GM12872 (cell line): ENCODE measurements at regions not wholly inside any gene's neighbourhood (a gene's known extent, or its start where the extent isn't known, plus 50 kb on each side); places are given as distances from the start of the nearest gene placed in this dataset.

Experiments used
- TF ChIP-seq, protein P1 (sequence below): IDR thresholded peaks from 3 replicates; pipeline ENCODE4 v1.5.1; 2011; ENCODE audit warnings: low read depth, mild to moderate bottlenecking, low read length, moderate library complexity; ENCODE audit not compliant: insufficient read depth

DNA sequence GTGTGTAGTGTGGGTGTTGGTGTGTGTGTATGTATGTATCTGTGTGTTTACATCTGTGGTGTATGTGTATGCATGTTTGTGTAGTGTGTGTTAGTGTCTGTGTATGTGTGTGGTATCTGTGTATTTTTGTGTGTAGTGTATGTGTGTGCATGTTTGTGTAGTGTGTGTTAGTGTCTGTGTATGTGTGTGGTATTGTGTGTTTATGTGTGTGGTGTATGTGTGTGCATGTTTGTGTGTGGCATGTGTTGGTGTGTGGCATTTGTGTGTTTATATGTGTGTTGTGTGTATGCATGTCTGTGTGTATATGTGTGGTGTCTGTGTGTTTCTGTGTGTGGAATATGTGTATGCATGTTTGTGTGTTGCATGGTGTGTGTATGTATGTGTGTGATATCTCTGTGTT is 96.4 kb downstream of the CMPK2 start:
- TF ChIP-seq, protein P1, sequence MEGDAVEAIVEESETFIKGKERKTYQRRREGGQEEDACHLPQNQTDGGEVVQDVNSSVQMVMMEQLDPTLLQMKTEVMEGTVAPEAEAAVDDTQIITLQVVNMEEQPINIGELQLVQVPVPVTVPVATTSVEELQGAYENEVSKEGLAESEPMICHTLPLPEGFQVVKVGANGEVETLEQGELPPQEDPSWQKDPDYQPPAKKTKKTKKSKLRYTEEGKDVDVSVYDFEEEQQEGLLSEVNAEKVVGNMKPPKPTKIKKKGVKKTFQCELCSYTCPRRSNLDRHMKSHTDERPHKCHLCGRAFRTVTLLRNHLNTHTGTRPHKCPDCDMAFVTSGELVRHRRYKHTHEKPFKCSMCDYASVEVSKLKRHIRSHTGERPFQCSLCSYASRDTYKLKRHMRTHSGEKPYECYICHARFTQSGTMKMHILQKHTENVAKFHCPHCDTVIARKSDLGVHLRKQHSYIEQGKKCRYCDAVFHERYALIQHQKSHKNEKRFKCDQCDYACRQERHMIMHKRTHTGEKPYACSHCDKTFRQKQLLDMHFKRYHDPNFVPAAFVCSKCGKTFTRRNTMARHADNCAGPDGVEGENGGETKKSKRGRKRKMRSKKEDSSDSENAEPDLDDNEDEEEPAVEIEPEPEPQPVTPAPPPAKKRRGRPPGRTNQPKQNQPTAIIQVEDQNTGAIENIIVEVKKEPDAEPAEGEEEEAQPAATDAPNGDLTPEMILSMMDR, result no peak

DNA sequence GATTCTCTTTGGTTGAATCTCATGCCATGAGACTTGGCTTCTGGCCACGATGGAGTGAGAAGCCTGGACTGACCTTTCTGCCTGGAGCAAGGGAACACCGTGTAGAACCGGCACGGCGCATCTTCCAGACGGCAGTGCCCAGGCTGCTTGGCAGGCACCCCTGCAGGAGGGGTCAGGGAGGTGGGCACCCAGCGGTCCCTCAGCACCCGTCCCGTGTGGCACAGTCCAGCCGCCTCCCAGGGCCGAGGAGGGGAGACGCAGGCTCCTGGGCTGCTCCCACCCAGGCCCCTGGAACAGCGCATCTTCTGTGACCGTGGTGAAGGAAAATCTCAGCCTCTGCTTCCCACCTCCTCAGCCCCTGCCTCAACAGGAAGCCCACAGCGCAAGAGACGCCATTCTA is 95.7 kb downstream of the CMPK2 start:
- TF ChIP-seq, protein P1, result no peak

DNA sequence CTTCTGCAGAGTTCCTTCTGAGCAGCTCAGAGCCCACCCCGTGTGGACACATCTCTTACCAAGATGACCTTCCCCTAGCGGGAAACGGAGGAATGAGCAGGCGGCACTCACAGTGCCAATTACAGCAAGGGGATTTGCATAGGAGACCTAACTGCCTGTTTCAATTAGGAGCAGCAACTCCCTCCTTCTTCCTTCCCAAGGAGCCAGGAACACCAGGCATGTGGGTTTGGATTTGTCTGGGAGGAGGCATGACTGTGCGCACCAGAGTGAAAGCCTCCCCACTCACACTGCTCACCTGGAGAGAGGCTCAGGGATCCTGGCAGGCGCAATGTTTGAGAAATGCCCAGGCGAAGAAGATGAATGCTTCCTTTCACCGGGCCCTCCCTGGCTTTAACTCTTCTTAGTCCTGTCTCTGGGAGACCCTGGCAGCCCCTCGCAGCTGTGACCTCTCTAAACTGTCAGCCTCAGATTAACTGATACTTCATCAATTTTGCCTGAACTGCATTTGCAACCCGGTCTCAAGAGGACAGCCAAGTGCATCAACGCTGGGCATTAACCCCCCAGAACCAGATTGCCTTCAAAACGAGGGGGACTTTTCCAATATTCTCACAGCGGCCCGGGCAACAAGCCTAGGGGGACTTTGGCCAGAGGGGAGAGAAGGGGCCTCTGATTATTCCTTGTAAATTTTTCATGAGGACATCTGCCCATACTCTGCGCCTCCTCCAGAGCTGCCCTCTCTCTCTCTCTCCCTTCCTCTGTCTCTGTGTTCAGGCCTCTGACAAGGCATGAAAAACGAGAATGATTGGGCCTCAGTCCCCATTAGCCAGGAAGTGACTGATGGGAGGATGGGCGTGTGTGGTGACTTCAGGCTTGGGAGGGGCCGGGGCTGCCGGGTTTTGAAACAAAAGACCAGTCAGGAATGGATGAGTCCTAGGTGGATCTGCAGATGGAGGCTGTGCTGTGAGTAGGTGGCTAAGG is 93.8 kb downstream of the CMPK2 start:
- TF ChIP-seq, protein P1, result peak; percentile 38; the same call in 1 of the 3 replicates

DNA sequence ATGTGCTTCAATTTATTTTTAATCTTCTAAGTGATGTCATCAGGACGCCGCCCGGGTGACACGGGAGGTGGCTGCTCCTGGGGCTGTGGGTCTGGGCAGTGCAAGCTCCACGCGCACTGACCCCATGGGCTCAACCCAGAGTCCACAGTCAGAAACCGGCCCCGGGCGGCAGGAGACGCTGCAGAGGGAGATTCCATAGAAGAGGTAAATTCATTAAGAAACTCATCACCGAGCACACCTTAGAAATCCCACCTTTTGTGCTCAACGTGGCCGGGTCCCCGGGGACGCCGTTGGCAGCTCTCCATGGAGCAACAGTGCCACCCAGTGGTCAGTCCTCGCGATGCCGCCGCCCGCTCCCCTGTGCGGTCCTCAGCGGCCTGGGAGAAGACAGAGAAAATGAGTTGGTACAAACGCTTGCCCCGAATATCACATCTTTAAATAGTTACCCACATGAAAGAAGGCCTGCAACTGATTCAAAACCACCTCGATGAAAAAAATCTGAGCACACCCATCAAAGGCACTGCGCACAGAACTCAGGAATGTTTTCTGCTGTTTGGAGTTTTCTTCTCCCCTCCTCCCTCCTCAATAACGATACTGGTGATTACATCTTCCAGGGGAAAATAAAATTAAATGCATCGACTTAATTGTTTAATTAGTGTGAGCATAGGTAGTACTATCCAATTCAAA is 92.6 kb downstream of the CMPK2 start:
- TF ChIP-seq, protein P1, result peak; percentile 93

DNA sequence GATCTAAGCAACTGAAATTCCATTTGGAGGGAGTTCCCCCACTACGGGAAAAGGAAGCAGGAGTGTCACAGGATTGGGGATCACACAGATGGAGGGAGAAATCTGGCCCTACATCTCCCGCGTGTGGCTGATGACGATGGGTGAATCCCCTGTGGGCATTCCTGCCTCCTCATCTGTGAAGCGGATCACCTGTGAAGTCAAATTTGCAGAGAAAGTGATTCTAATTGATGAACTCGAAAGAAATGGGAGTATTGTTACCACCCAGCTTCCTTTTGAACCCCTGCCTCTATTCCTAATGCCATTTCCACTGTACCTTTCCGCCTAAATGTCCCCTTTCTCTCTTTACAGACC is 92.0 kb downstream of the CMPK2 start:
- TF ChIP-seq, protein P1, result no peak

DNA sequence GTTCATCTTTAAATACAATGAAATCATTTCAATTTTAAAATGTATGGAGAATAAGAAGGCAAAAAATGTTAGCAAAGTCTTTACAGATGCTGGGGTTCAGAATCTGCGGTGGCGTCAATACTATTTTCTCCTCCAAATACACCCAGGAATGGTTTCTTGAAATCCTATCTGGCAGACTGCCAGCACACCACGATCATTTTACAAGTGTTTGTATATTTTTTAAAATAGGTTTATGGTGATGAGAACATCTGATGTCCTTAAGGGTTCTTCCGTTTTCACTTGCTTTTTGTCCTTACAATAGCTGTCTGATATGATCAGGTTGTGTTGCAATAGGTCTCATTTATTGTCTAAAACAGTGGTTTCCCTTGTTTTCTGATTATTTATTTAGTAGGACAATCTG is 89.6 kb downstream of the CMPK2 start:
- TF ChIP-seq, protein P1, result no peak

DNA sequence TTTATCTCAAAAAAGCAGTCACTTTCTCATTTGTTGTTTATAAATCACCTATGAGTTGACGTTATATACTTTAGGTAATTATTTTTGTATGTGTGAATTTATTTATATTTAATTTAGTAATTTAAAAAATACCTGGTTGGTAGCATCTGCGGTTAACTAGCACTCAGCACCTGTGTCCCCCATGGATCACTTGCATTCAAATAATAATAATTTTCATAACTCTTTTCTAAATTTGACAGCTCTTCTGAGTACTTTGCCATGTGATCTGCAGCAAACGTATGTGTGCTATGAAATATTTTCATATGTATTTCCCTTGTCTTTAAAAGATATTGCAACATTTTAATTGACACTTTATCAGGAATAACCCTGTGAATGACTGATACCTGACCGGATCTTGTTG is 88.1 kb downstream of the CMPK2 start:
- TF ChIP-seq, protein P1, result no peak
